ENCODE measurements at regions not wholly inside any gene's neighbourhood (a gene's known extent, or its start where the extent isn't known, plus 50 kb on each side); places are given as distances from the start of the nearest gene placed in this dataset.

DNA sequence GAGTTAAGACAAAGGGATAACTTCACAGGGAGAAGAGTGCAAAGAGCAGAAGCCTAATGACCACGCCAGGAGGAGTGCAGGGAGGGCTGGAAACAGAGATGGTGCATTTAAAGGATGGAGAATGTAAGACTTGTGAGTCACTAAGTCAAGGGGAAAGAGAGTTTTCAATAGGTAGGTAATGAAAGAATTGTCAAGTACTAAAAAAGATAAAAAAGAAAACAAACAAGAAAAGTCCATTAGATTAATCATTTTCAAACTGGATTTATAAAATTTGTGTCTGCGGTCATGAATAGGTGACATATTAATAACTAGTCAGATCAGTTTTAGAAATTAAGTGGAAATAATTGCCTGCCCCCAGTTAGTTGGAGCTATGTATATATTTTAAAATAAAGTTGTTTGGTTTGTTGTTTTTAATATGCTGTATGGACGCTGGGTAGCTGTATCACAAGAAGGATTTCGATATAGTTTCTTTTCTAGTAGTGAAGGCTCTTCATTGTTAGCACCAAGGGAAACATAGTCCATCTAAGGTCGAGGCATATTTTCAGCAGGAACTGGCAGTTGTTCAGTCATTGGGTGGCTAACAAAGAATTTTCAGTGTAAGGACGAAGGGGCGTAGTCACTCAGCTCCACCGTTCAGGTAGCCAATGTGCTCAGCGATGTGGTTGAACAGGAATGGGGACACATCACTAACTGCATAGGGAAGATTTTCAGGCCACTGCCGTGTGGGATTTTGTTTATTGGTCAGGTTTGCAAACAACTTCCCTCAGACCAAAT, 203.0 kb downstream of the TGFB2 start:
- no peak for DNase-seq
- Mint-ChIP-seq H3K9me3 (no peaks in the 10 kb centered on the region), H3K27ac (no peak overlapping the region), H3K36me3 (ENCODE audit: low read depth) (no peaks in the 10 kb centered on the region), H3K4me1 (ENCODE audit: low read depth) (no peaks in the 10 kb centered on the region), H3K4me3 (no peak overlapping the region), H3K27me3 (peaks cover 2% of the 10 kb centered on the region)
- POLR2A ChIA-PET: no interaction called here
- TF ChIP-seq, protein P1, sequence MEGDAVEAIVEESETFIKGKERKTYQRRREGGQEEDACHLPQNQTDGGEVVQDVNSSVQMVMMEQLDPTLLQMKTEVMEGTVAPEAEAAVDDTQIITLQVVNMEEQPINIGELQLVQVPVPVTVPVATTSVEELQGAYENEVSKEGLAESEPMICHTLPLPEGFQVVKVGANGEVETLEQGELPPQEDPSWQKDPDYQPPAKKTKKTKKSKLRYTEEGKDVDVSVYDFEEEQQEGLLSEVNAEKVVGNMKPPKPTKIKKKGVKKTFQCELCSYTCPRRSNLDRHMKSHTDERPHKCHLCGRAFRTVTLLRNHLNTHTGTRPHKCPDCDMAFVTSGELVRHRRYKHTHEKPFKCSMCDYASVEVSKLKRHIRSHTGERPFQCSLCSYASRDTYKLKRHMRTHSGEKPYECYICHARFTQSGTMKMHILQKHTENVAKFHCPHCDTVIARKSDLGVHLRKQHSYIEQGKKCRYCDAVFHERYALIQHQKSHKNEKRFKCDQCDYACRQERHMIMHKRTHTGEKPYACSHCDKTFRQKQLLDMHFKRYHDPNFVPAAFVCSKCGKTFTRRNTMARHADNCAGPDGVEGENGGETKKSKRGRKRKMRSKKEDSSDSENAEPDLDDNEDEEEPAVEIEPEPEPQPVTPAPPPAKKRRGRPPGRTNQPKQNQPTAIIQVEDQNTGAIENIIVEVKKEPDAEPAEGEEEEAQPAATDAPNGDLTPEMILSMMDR (IDR thresholded peaks at IDR 0.05): no peak
- intact Hi-C loops (cut with micrococcal nuclease): no loop called here
- CTCF ChIA-PET: no interaction called here
- no peak for ATAC-seq

- Mint-ChIP-seq H3K36me3 (ENCODE audit: low read depth) (no peaks in the 10 kb centered on the region), H3K9me3 (no peaks in the 10 kb centered on the region), H3K27me3 (peaks cover 2% of the 10 kb centered on the region), H3K27ac (no peak overlapping the region), H3K4me1 (ENCODE audit: low read depth) (no peaks in the 10 kb centered on the region), H3K4me3 (no peak overlapping the region)
- ATAC-seq (no peak), DNase-seq (no peak)
- ChIA-PET POLR2A (no interaction called here), CTCF (no interaction called here)
- TF ChIP-seq, protein P1 (IDR thresholded peaks at IDR 0.05): no peak
- intact Hi-C loops (cut with micrococcal nuclease): no loop called here
Measured at GRCh38 chr1:218548764-218549163, 203.6 kb downstream of the TGFB2 start.

GRCh38 chr1:218553197-218553596, 208.1 kb downstream of the TGFB2 start:
- ATAC-seq: no peak
- H3K27ac Mint-ChIP-seq: no peak overlapping the region

GRCh38 chr1:218556016-218556415, 210.9 kb downstream of the TGFB2 start:
- no peak for DNase-seq
- Mint-ChIP-seq H3K4me1 (ENCODE audit: low read depth) (no peaks in the 10 kb centered on the region), H3K27ac (no peak overlapping the region), H3K36me3 (ENCODE audit: low read depth) (no peaks in the 10 kb centered on the region), H3K9me3 (no peaks in the 10 kb centered on the region), H3K4me3 (no peak overlapping the region), H3K27me3 (peaks cover 2% of the 10 kb centered on the region)
- TF ChIP-seq, protein P1 (IDR thresholded peaks at IDR 0.05): no peak
- ChIA-PET CTCF (no interaction called here), POLR2A (no interaction called here)
- no peak for ATAC-seq
- intact Hi-C loops (cut with micrococcal nuclease): no loop called here

More at GRCh38 chr1:218553197-218553596, 208.1 kb downstream of the TGFB2 start:
- ChIA-PET POLR2A (no interaction called here), CTCF (no interaction called here)
- no peak overlapping the region for H3K4me3 Mint-ChIP-seq
- DNase-seq: no peak
- H3K27me3 Mint-ChIP-seq: peaks cover 2% of the 10 kb centered on the region
- H3K36me3 Mint-ChIP-seq (ENCODE audit: low read depth): no peaks in the 10 kb centered on the region
- intact Hi-C loops (cut with micrococcal nuclease): no loop called here
- TF ChIP-seq, protein P1 (IDR thresholded peaks at IDR 0.05): no peak
- H3K4me1 Mint-ChIP-seq (ENCODE audit: low read depth): no peaks in the 10 kb centered on the region
- no peaks in the 10 kb centered on the region for H3K9me3 Mint-ChIP-seq

DNA sequence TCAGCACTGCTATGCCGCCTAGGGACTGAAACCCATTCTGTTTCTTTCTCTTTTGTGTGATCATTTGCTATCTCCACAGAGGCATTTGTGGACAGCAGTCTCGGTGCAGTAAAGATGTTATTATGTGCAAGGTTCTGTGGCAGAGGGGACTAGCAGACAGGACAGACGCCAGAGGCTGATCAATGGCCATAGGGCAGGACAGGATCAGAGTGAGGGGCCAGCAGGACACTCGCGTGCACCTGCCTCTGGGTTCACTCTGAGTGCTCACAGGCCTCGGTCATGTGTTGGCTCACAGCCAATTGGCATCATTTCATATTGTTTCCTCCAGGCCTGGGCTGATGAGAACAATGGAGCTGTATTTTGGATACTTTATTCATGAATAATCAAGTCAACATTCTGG, 212.6 kb downstream of the TGFB2 start:
- no peak overlapping the region for H3K4me3 Mint-ChIP-seq
- ATAC-seq (no peak), DNase-seq (no peak)
- intact Hi-C loops (cut with micrococcal nuclease): no loop called here
- no peaks in the 10 kb centered on the region for H3K4me1 Mint-ChIP-seq (ENCODE audit: low read depth)
- TF ChIP-seq, protein P1 (IDR thresholded peaks at IDR 0.05): no peak
- ChIA-PET POLR2A (no interaction called here), CTCF (no interaction called here)
- no peaks in the 10 kb centered on the region for H3K9me3 Mint-ChIP-seq
- H3K27ac Mint-ChIP-seq: no peak overlapping the region
- H3K27me3 Mint-ChIP-seq: peaks cover 2% of the 10 kb centered on the region
- no peaks in the 10 kb centered on the region for H3K36me3 Mint-ChIP-seq (ENCODE audit: low read depth)

Measured in activated CD8-positive, alpha-beta T cell treated with anti-CD3 and anti-CD28 coated beads for 36 hours (primary cell).